HG03342 (cell line): ENCODE measurements at regions not wholly inside any gene's neighbourhood (a gene's known extent, or its start where the extent isn't known, plus 50 kb on each side); places are given as distances from the start of the nearest gene placed in this dataset.

Source experiments
- ATAC-seq: cut with Tn5 transposase; IDR thresholded peaks from one replicate; pipeline ENCODE4 v1.9.1; 2021; ENCODE audit warnings: mild to moderate bottlenecking, moderate library complexity; ENCODE audit not compliant: unreplicated experiment

DNA sequence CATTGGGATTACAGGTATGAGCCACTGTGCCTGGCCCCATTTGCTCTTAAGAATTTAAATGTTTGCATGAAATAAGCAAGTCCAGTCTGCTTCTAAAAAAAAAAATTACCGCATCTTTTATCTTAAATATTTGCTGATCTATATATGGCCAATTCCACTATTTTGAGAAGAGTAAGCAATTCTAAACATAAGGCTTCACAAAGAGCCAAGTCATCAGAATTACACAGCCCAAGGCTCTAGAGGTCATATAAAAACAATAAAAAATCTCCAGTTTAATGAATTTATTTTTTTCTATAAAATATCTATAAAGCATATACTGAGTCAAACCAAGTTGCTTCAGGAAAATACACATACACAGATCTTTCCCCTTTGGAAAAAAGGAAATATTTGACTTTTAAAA lies 79.0 kb upstream of the CPNE8 start:
- no peak for ATAC-seq

DNA sequence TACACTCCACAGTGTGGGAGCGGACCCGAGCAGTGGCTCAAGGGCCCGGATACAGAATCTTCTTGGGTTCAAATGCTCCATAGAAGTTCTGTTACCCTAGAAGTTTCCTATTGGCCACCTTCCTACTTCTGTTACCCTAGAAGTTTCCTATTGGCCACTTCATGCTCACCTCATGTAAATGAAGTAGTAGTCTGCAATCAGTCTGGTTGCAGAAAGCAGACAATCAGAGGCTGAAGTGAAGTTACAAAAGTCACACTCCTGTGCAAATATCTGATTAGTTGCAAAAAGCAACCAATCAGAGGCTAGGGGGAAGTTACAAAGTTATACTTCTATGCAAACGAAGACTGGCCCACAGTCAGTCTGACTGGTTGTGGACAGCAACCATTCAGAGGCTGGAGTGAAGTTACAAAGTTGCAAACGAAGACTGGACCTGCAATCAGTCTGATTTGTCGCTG lies 77.8 kb upstream of the CPNE8 start:
- ATAC-seq = no peak

DNA sequence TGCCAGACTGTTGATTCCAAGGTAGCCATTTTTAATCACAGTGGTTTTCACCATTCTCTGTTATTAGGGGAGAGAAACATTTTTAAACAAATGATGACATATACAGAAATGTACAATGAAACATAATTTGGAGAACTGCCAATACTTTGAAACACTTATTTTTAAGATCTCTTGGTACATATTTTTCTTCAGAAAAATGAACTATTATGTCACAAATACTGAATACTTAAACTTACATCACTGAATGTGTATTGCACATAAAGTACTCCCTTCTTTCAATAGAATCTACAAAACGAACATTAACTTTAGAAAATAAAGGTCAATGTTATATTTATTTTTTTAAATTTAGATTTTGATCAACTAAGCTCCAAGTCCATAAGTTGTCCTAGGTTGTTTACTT lies 71.7 kb upstream of the CPNE8 start:
- no peak for ATAC-seq

DNA sequence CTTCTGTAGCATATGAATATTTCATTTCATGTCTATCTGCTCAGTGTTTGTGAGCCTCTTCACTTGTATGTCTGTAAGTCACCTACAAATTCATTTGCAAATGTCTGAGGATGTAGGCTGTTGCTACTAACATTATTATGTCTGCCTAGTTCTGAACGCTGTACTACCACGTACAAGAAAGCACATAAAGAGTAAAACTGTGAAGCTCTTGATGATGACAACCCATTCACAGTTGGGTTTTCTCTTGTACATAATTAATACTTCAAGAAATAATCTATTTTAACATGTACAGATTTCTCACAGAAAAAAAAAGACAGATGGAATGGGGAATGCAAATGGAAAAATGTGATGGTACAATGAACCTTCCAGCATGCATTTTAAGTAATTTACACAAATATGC lies 64.3 kb upstream of the CPNE8 start:
- ATAC-seq = no peak

DNA sequence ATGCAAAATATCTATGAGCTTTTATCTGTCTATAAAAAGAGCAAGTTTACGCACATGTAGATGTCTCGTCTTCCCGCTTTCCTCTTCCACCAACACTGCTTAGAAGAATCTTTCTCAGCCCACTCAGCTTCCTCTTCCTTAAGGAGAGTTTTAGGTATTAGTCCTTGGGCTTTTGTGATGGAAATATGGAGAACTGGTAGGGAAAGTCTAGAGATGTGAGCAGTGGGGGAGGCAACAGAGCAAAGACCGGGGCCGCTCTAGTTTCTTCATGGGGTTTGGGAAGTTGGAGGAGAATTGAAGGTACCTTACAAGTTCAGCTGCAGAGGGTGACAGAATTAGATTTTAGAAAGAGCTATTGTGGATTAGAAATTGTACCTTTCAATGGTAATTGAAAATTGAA lies 56.3 kb upstream of the CPNE8 start:
- no peak for ATAC-seq

DNA sequence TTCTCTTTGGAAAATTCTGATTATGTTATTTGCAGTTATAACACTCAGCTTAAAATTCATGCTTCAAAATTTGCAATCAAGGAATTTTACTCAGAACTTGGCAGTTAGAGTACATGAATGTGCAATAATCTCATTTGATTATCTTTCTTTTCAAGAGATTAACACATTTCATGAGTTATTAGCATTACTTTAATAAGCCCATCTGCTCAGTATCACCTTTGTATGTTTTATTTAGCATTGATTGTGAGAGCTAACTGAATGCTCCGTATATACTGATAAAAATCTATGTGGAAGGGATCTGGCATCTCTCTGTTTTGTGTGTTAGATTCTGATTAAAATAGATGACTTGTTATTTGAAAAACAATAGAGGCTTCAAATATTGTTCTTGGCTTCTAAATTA lies 55.6 kb upstream of the CPNE8 start:
- no peak for ATAC-seq

DNA sequence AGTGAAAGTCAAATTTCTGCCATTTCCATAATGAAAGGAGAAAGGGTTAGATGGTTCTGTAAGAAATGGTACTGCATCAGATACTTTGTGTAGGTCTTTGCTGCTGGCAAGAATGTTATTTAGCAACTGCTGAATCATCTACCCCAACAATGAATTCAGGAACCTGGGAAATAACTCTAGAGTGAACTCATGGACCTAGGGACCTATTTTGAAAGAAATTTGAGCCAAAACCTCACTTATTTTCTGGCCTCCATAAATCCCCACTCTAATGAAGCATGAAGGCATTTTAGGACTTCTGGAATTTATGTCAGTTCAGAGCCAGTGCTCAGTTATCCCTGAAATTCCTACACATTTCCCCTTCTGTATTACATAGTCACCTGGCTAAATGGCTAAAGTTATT lies 50.9 kb upstream of the CPNE8 start:
- ATAC-seq = no peak
